NCI-H524 treated with DMSO at 0.1 percent for 48 hours (cell line): ENCODE measurements at regions not wholly inside any gene's neighbourhood (a gene's known extent, or its start where the extent isn't known, plus 50 kb on each side); places are given as distances from the start of the nearest gene placed in this dataset.
A peak's percentile ranks its signal among the peaks of the same experiment; 100 is the strongest.
"Not testable (repeated sequence)": the region's sequence is repeated elsewhere in the genome, so short reads cannot be mapped to it uniquely, and the experiment has no call there.

ENCODE experiments used
- DNase-seq: peaks from one replicate; lab custom pipeline; 2025; lab: John Stamatoyannopoulos, UW

DNA sequence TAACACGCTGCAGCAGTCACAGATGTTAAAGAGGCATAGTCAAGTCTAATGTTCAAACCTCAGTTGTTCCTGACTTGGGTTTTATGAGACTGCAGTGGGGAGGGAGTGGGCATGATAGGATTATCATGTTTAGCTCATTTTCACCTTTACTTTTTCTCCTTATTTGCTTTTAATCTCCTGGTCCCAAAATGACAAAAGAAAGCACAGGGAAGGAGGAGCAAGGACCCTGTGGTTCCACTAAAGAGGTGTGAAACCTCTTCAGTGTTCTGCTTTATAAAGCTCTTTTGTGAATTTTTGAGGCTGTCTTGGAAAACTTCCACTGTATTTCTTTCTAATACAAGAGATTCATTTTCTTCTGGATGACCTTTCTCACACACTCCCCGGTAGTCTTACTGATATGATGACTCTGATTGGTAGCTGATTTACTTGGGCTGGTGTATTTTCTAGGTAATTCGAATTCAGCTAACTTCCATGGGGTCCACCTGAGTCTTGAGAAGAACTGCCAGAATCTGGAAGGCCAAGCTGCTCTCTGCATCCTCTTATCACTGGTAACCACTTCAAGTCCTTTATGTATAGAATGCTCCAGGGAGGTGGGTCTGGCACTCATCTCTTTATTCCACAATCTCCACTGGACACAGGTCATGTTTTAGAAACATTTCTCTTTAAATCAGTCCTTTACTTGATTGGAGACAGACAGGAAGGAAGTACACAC lies 1364.4 kb upstream of the CDH9 start:
- DNase-seq, result no peak

DNA sequence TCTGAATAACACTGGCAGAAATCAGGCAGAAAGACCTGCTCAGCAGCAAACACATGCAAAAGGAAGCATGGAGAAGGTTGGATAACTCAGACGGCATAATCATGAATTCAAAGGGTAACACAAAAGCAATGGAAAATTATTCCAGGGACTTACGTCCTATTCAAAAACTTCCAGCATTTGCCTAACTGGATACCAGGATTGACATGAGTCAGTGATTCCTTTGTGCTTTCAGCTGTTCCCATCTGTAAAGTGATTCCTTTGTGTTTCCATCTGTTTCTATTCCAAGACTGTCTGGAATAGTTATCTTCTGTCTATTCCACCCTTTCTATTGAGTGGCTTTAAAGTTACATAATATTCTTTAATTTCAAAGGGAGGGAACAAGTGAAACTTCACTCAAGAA lies 1361.7 kb upstream of the CDH9 start:
- no peak for DNase-seq

DNA sequence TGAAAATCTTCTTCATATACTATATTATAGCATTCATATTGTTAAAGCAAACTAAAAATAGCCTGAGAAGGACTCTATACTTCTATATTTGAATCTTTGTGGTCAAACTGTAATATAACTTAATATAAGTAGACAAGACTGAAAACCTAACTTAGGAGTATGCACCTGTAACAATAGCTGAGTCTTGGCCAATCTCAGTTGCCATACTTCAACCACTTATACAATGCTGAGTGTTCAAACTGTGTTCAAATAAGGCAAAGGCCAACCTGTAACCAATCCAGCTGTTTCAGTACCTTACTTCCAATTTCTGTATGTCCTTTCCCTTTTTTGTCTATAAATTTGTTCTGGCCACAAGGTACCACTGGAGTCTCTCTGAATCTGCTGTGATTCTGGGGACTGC lies 1360.8 kb upstream of the CDH9 start:
- DNase-seq, result no peak

DNA sequence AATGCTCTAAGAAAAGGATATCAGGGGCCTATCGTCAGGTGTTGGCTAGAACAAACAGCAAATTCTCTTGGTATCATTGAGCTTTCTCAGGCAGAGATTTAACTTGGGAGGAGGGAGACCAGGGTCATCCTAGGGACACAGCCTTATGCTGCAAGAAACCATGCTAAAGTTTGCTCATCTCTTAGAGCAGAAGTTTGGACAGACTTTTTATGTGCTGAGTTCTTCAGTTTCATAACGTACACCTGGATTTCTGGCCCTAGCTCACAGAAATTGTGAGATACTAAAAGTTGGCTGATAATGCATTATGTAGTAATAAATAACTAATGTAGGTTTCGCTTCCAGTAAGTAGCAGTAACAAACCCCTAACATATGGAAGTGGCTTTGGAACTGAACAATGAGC lies 1359.8 kb upstream of the CDH9 start:
- DNase-seq, result no peak

DNA sequence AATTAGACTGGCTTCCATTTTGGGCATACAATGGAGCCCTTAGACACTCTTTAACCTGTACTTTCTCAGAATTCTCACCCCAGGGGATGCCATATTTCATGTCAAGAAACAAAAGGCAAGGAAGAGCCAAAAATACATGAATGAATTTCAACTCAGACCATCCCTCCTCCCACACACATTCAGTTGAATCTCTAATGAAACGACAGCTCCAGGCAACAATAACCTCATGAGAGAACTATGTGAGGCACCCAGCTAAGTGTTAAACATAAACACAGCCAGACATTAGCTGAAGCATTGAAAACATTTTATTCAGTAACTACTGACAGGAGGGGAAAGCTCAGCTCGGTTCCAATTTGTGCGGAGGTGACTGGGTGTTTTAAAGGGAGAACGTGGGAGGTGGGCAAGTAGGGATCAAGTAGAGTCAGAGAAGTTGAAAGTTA lies 1359.1 kb upstream of the CDH9 start:
- no peak for DNase-seq

DNA sequence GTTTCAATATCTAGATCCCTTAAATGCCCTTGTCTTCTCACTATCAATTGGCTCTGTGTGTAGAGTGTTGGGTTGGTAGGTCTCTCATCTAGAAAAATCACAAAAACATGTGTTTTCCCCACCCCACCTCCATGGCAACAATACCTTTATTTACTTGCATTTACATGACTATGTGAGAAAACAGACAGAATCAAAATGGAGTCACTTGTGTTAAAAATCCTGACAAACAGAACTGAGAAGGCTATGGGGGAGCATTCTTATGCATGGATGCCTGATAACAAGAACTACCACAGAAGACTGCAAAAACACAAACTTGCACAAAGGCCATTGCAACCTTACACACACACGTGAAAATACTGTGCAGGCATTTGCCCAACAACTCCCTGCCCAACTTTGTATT lies 1352.9 kb upstream of the CDH9 start:
- DNase-seq, result no peak

DNA sequence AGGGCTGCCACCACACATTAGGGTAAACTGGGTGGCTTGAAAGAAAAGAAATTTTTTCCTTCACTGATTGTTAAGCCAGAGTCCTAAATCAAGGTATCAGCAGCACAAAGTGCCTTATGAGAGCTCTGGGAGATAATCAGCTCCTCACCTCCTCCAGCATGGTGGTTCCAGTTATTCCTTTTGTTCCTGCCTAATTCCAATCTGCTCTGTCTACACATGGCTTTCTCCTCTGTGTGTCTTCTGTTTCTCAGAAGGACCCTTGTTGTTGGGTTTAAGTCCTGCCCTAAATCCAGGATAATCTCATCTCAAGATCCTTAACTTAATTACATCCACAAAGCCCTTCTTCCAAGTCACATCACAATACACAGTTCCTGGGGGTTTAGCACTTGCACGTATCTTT lies 1352.0 kb upstream of the CDH9 start:
- DNase-seq, result peak; percentile 97

DNA sequence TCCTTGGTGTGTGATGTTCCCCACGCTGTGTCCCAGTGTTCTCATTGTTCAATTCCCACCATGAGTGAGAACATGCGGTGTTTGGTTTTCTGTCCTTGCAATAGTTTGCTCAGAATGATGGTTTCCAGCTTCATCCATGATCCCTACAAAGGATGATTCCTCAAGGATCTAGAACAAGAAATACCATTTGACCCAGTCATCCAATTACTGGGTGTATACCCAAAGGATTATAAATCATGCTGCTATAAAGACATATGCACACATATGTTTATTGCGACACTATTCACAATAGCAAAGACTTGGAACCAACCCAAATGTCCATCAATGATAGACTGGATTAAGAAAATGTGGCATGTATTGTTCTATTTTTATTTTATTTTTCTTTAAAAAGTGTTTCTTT lies 1351.3 kb upstream of the CDH9 start:
- DNase-seq, result not testable (repeated sequence)

DNA sequence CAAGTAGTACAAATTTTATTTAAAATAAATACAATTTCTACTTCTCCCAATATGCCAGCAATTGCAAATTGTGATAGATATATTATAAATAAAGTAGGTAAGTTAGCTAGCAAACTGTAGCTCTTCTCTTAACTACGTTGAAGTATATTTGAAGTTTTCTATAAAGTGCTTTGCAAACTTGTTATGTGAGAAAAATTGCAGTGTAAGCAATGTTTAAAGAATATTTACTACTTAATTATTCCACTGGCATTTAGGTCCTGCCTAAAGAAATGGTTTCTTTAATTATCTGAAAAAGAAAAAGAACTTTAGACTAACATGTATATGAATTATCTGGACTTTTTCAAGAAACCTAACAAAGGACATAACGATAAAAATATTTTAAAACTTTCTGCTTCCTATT lies 1350.0 kb upstream of the CDH9 start:
- no peak for DNase-seq

DNA sequence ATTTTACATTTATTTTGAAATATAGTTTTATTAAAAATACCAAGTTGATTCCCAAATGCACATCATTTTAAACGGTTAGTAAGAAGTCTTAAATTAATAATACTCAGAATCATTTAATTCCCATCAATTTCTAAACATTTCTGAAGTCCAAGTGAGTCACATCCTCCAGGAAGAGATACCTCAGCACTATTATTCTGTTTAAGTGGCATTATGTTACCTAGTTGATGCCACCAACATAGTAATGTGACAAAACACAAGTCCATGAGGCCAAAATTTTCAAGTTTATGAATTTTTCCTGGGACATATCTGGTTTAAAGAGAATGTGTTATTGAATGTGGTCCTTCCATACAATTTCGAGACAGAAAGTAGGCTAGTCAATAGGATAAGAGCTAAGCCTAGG lies 1348.3 kb upstream of the CDH9 start:
- no peak for DNase-seq

GRCh38 chr5:28380167-28380566 lies 1341.8 kb upstream of the CDH9 start:
- DNase-seq, result no peak

DNA sequence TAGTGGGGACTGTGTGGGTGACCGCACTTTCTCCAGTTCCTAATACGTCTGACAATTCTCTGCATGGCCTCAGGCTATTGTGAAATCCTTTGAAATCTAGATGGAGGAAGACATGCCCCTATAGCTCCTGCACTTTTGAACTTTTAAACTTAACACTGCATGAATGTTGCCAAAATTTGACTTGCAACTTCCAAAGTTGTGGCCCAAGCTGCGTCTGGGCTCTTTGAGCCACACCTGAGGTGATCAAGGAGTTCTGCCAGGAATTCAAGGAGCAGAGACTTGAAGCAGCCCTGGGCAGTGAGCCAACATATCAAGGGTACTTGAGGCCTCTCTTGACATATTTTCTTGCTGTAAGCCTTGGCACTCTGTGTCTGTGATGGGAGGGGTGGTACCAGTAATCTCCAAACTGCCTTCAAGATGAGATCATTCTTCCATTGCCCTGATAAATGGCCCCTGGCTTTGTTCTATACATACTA lies 1336.1 kb upstream of the CDH9 start:
- peak; percentile 98 for DNase-seq

DNA sequence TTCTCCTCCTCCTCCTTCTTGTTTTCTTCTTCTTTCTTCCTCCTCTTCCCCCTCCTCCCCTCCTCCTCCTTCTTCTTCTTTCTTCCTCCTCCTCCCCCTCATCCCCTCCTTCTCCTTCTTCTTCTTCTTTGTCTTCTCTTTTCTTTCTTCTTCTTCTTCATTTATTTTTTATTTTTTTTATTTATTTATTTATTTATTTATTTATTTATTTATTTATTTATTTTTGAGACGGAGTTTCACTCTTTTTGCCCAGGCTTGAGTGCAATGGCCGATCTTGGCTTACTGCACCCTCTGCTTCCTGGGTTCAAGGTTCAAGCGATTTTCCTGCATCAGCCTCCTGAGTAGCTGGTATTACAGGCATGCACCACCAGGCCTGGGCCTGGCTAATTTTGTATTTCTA lies 1332.5 kb upstream of the CDH9 start:
- no peak for DNase-seq

DNA sequence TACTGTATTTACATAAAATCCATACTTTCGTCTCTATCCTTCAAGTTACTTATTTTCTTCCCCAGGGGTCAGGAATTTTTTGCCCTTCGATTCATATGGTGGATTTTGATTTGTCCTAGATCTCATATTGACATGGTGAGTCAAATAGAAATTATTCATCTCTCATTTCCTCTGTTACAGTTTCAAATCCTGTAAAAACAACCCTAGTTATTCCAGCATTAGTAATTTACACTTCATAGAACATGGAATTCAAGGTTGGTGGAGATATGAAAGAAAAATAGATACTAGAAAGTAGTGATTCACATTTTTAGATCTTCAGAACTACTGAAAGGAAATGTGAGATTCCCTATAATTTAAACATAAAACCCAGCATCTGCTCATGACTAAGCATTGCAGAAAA lies 1331.0 kb upstream of the CDH9 start:
- DNase-seq, result no peak

GRCh38 chr5:28355831-28356230 lies 1317.4 kb upstream of the CDH9 start:
- no peak for DNase-seq

- no peak for DNase-seq
These were observed 1308.3 kb upstream of the CDH9 start for GRCh38 chr5:28346696-28347095.

DNA sequence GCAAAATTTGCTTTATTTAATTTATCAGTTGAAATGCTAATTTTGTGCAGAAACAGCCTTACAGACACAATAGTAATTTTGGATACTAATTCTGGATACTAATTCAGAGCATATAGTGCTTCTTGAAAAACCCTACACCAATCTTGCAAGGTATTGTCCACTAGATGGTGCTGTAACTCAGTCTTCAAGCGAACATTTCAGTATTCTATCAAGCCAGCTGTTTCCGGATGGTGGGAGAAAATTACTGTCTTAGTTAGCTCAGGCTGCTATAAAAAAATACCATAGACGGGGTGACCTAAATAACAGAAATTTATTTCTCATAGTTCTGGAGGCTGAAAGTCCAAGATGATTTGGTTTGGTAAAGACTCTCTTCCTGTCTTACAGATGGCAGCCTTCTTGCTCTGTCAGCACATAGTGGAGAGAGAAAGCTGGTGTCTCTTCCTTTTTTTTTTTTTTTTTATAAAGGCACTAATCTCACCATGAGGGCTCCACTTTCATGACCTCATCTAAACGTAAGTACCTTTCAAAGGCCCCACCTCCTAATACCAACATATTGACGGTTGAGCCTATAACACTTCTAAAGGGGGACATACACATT lies 1306.5 kb upstream of the CDH9 start:
- no peak for DNase-seq

DNA sequence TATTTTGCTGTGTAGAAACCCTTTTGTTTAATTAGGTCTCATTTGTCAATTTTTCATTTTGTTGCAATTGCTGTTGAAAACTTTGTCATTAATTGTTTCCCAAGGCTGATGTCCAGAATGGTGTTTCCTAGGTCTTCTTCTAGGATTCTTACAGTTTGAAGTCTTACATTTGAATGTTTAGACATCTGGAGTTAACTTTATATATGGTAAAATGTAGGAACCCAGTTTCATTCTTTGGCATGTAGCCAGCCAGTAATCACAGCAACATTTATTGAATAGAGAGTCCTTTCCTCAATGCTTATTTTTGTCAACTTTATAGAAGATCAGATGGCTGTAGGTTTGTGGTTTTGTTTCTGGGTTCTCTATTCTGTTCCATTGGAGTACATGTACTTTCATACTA lies 1290.8 kb upstream of the CDH9 start:
- no peak for DNase-seq

- DNase-seq, result no peak
These were observed 1290.3 kb upstream of the CDH9 start for GRCh38 chr5:28328681-28329080.

- DNase-seq, result no peak
These were observed 1285.8 kb upstream of the CDH9 start for GRCh38 chr5:28324174-28324573.

GRCh38 chr5:28313953-28314352 lies 1275.6 kb upstream of the CDH9 start:
- no peak for DNase-seq

DNA sequence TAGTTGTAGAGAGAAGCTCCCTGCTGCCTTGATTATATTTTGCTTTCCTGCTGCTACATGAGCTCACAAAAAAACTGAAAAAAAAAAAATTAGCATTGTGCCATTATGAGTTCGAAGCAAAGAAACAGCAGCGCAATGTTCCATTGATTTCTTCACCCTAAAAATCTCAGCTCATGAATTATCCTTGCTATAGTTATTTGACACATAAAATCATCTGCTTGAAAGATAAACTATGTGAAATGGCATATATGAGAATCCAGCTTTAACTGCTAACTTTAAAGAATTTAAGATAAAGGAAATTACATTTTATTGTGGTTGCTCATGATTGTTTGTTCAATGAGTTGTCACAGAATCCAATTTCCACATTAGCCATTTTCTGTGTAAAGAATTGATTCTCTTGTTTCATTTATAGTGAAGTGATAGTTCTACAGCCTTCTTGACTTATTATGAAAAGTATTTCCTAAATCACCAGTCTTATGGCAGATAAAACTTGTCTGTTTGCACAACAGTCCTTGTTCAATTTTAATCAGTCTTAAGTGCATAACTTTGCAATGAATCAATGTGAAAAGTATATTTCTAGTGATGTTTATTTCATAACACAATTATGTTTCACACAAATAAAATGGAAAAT lies 1275.0 kb upstream of the CDH9 start:
- DNase-seq, result no peak

- no peak for DNase-seq
These were observed 1272.3 kb upstream of the CDH9 start for GRCh38 chr5:28310696-28311095.

DNA sequence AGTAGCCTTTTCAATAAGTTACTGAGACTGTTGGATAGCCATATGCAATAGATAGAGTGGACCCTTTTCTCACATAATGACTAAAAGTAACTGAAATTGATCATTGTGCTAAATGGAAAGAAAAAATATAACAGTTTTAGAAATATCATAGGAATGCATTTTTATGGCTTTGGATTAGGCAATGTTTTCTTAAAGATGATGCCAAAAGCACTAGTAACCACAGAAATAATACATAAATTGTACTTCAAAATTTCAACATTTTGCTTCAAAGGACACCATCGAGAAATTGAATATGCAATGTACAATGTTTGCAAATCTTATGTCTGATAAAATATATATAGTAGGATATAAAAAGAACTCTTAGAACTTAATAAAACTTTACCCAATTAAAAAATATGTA lies 1267.5 kb upstream of the CDH9 start:
- DNase-seq, result no peak
